Lower leg skin (tissue), 3 donors: ENCODE measurements at regions not wholly inside any gene's neighbourhood (a gene's known extent, or its start where the extent isn't known, plus 50 kb on each side); places are given as distances from the start of the nearest gene placed in this dataset.

Experiments used
- CTCF ChIP-seq, 3 donors: fragments of 450-650 bp; IDR thresholded peaks; one replicate each; pipeline ENCODE4 v1.5.1; 2016; ENCODE audit warnings: antibody characterized with exemption in 3 of 3, mild to moderate bottlenecking in 3 of 3, moderate library complexity in 2 of 3
- POLR2A ChIP-seq, 2 donors: fragments of 450-650 bp; IDR thresholded peaks; one replicate each; pipeline ENCODE4 v1.6.1; 2016 to 2017; ENCODE audit warnings: antibody characterized with exemption in 2 of 2, mild to moderate bottlenecking in 1 of 2, moderate library complexity in 1 of 2

GRCh38 chr3:906739-907138, 186.1 kb upstream of the CNTN6 start:
- TF ChIP-seq CTCF (IDR thresholded peaks at IDR 0.05): no peak
- TF ChIP-seq POLR2A (IDR thresholded peaks at IDR 0.05): no peak
